ENCODE measurements at regions not wholly inside any gene's neighbourhood (a gene's known extent, or its start where the extent isn't known, plus 50 kb on each side); places are given as distances from the start of the nearest gene placed in this dataset.
A peak's percentile ranks its signal among the peaks of the same experiment; 100 is the strongest.

DNA sequence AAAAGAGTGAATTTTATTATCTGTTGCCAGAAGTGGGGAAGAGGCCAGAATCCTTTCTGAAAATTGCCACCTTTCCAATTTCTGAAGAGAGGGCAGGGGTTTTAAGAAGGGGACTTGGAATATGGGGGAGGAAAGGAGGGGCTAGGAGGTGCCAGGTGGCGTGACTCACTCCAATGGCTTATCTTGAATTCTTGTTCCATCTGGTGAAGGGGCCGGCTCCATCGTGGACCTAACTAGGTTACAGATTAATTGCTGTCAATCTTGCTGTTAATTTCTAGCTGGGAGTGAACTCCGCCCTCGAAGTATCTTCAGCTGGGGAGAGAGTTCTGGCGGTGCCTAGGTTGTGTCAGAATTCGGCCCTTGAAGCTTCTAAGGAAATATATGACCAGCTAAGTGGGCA, 138.7 kb downstream of the YTHDC2 start:
- TF ChIP-seq, protein P1, sequence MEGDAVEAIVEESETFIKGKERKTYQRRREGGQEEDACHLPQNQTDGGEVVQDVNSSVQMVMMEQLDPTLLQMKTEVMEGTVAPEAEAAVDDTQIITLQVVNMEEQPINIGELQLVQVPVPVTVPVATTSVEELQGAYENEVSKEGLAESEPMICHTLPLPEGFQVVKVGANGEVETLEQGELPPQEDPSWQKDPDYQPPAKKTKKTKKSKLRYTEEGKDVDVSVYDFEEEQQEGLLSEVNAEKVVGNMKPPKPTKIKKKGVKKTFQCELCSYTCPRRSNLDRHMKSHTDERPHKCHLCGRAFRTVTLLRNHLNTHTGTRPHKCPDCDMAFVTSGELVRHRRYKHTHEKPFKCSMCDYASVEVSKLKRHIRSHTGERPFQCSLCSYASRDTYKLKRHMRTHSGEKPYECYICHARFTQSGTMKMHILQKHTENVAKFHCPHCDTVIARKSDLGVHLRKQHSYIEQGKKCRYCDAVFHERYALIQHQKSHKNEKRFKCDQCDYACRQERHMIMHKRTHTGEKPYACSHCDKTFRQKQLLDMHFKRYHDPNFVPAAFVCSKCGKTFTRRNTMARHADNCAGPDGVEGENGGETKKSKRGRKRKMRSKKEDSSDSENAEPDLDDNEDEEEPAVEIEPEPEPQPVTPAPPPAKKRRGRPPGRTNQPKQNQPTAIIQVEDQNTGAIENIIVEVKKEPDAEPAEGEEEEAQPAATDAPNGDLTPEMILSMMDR (IDR thresholded peaks at IDR 0.05) = no peak
- no peak for TF ChIP-seq POLR2A (IDR thresholded peaks at IDR 0.05)
- Histone ChIP-seq H3K27ac (no peak overlapping the region), H3K9me3 (no peaks in the 10 kb centered on the region), H3K36me3 (ENCODE audit: low read depth, missing control alignments) (no peaks in the 10 kb centered on the region), H3K4me3 (no peak overlapping the region), H3K27me3 (no peaks in the 10 kb centered on the region), H3K4me1 (no peaks in the 10 kb centered on the region)
- no peak for DNase-seq
- 60 to 63% methylated on average over 7 of the region's 7 CpGs for WGBS, 2 donors
- intact Hi-C loops (cut with DNase I; ENCODE audit: low total_unique reads) = no loop called here

DNA sequence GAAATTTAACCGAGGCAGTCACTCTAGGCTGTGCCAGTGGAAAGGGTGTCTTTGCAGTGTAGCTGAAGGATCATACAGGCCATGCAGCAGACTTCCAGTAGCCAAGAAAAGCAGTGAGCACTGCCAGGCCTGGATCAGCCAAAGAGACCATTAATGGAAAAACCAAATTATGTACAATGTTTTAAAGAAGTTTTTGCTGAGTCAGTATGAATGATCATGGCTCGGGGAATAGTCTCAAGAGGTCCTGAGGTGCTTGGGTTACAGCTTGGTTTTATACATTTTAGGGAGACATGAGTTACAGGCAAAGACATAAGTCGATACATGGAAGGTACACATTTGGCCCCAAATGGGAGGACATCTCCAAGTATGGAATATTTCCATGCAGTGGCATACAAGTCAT, 141.3 kb downstream of the YTHDC2 start:
- Histone ChIP-seq H3K27me3 (no peaks in the 10 kb centered on the region), H3K36me3 (ENCODE audit: low read depth, missing control alignments) (no peaks in the 10 kb centered on the region), H3K27ac (no peak overlapping the region), H3K4me3 (no peak overlapping the region), H3K4me1 (no peaks in the 10 kb centered on the region), H3K9me3 (no peaks in the 10 kb centered on the region)
- intact Hi-C loops (cut with DNase I; ENCODE audit: low total_unique reads) = no loop called here
- DNase-seq = no peak
- WGBS, 2 donors = 78% methylated on average over 3 of the region's 3 CpGs
- no peak for TF ChIP-seq POLR2A (IDR thresholded peaks at IDR 0.05)
- TF ChIP-seq, protein P1 (IDR thresholded peaks at IDR 0.05) = no peak

DNA sequence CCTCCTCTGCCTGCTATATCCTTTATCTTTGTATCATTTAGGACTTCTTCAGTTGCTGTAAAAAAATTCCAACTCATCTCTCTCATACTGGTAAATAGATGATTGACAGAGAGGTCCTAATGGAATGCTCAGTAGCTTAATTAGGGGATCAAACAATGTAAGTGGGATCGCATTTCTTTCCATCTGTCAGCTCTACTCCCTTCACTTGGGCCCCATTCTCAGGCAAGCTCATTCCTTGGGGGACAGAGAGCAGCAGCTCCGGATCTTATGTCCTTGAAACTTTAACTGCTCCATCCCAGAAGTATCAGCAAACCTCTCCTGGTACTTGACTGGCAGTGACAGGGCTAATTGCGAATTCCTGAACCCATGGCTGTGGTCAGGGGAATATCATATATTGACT, 146.7 kb downstream of the YTHDC2 start:
- H3K27ac ChIP-seq = no peak overlapping the region
- no peaks in the 10 kb centered on the region for H3K27me3 ChIP-seq
- H3K4me3 ChIP-seq = no peak overlapping the region
- 54% methylated on average over 3 of the region's 3 CpGs for WGBS, 2 donors
- TF ChIP-seq, protein P1 (IDR thresholded peaks at IDR 0.05) = no peak
- no peaks in the 10 kb centered on the region for H3K36me3 ChIP-seq (ENCODE audit: low read depth, missing control alignments)
- DNase-seq = no peak
- intact Hi-C loops (cut with DNase I; ENCODE audit: low total_unique reads) = no loop called here
- no peaks in the 10 kb centered on the region for H3K4me1 ChIP-seq
- no peaks in the 10 kb centered on the region for H3K9me3 ChIP-seq

DNA sequence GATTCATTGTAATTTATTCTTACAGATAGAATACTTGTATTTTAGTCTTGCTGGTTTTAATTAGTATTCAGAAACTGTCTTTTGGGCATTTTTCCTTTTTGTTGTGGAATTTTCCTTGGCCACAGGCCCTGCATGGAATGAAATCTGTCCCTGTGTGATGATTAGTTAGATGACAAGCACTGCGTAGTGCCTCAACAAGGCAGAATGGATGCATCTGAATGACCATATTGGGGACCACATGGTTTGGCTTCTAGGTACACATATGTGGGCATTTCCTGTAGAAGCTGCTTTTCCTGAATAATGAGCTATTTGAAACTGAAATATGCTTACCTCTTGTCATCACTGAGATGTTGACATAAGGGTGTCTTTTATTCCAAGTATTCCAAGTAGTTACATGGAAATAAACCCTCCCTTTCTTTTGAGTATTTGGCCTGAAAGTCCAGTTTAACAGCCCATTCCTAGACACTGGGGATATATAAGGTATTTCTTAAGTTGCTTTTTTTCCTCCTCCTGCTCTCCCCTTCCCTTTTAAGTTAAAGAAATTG, 147.3 kb downstream of the YTHDC2 start:
- WGBS, 2 donors = 92% methylated on average over 1 of the region's 1 CpG
- Histone ChIP-seq H3K27ac (no peak overlapping the region), H3K4me1 (no peaks in the 10 kb centered on the region), H3K36me3 (ENCODE audit: low read depth, missing control alignments) (no peaks in the 10 kb centered on the region), H3K4me3 (no peak overlapping the region), H3K9me3 (no peaks in the 10 kb centered on the region), H3K27me3 (no peaks in the 10 kb centered on the region)
- TF ChIP-seq POLR2A (IDR thresholded peaks at IDR 0.05) = no peak
- TF ChIP-seq, protein P1 (IDR thresholded peaks at IDR 0.05) = no peak
- intact Hi-C loops (cut with DNase I; ENCODE audit: low total_unique reads) = no loop called here
- no peak for DNase-seq

DNA sequence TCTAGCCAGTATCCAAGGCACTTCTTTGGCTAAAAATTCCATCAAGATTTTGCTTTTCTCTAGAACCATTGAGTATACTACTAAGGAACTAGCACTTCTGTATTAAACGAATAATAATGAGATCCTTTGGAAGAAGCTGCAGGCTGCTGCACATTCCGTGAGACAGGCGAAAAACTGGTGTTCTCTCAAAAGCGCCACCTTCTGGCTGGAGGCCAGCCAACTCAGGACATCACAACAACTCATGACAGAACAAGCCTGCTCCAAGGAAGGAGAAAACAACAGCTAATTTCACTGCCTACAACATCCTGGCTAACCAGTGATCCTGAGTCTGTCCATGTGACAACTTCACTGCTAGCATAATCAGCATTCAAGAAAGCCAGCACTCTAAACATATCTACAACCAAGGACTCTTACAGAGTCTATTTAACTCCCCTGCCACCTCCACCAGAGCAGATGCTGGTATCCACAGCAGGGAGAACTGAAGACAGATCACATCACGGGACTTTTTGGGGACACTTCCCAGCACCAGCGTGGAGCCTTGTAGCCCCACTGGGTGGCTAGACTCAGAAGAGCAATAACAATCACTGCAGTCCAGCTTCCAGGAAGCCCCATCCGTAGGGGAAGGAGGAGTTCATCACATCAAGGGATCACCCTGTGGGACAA, 150.5 kb downstream of the YTHDC2 start:
- H3K4me3 ChIP-seq = no peak overlapping the region
- WGBS, 2 donors = 74% methylated on average over 7 of the region's 7 CpGs
- peak; percentile 75 for DNase-seq

More for the DNA sequence above, 150.5 kb downstream of the YTHDC2 start:
- Histone ChIP-seq H3K9me3 (no peaks in the 10 kb centered on the region), H3K4me1 (no peaks in the 10 kb centered on the region), H3K36me3 (ENCODE audit: low read depth, missing control alignments) (no peaks in the 10 kb centered on the region), H3K27me3 (no peaks in the 10 kb centered on the region), H3K27ac (no peak overlapping the region)
- intact Hi-C loops (cut with DNase I; ENCODE audit: low total_unique reads) = no loop called here
- TF ChIP-seq POLR2A (IDR thresholded peaks at IDR 0.05) = no peak
- TF ChIP-seq, protein P1 (IDR thresholded peaks at IDR 0.05) = peak in 1 of 3 experiments; percentile 7
